AG09309 (cell line): ENCODE measurements at regions not wholly inside any gene's neighbourhood (a gene's known extent, or its start where the extent isn't known, plus 50 kb on each side); places are given as distances from the start of the nearest gene placed in this dataset.
A peak's percentile ranks its signal among the peaks of the same experiment; 100 is the strongest.

Experiments used
- DNase-seq: peaks from one replicate; pipeline ENCODE4 v3.0.0-alpha.2; 2010; ENCODE audit warnings: low read depth
- H3K4me3 ChIP-seq: 2 replicates; pipeline ENCODE4 v1.5.1; 2011; ENCODE audit warnings: mild to moderate bottlenecking, low read depth, low read length, moderate library complexity; ENCODE audit not compliant: control insufficient read depth
- TF ChIP-seq, protein P1 (sequence below): IDR thresholded peaks from 2 replicates; pipeline ENCODE4 v1.5.1; 2011; ENCODE audit warnings: mild to moderate bottlenecking, low read depth, low read length, inconsistent platforms; ENCODE audit not compliant: insufficient read depth, control insufficient read depth; ENCODE audit errors: missing control alignments

DNA sequence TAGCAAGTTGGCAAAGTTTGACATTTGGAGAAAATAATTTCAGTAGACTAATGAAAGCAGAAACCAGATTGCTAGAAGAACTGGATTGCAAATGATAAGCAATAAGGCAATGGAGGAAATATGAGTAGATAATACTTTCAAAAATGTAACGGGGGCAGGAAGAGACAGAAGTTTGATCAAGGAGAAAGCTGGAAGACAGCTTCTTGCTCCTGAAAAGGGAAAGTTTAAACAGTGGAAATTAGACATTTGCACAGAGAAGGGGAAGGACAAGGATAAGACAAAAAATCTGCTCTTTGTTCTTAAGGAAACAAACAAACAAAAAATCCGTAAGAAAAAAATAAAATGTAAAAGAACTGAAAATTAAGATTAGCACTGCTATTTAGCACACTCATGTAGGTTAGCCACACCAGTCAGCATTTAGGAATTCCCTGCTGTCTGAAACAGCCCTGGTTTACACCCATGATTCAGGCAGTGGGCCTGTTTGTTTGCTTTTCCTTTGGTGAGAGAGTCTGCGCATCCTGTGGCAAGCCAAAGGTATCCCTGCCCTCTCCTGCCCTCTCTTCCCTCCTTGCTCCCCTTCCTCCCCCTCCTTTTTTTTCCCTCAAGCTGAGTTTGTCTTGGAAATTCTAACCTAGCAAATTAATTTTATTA lies 104.3 kb upstream of the CAV2 start:
- TF ChIP-seq, protein P1, sequence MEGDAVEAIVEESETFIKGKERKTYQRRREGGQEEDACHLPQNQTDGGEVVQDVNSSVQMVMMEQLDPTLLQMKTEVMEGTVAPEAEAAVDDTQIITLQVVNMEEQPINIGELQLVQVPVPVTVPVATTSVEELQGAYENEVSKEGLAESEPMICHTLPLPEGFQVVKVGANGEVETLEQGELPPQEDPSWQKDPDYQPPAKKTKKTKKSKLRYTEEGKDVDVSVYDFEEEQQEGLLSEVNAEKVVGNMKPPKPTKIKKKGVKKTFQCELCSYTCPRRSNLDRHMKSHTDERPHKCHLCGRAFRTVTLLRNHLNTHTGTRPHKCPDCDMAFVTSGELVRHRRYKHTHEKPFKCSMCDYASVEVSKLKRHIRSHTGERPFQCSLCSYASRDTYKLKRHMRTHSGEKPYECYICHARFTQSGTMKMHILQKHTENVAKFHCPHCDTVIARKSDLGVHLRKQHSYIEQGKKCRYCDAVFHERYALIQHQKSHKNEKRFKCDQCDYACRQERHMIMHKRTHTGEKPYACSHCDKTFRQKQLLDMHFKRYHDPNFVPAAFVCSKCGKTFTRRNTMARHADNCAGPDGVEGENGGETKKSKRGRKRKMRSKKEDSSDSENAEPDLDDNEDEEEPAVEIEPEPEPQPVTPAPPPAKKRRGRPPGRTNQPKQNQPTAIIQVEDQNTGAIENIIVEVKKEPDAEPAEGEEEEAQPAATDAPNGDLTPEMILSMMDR, result no peak
- no peak overlapping the region for H3K4me3 ChIP-seq
- peak; percentile 52 for DNase-seq

DNA sequence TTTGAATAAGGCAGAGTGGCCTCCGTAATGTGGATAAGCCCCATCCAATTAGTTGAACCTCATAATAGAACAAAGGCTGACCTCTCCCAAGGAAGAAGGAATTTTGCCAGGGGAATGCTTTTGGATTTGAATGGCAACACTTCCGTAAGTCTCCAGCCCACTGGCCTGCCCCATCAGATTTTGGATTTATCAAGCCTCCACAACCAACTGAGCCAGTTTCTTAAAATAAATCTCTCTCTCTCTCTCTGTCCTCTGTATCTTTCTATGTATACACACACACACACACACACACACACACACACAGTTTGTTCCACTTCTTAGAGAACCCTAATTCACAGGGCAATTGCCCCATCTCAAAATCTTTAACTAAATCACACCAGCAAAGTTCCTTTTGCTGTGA lies 100.9 kb upstream of the CAV2 start:
- TF ChIP-seq, protein P1, result no peak
- DNase-seq, result no peak
- H3K4me3 ChIP-seq, result no peak overlapping the region

DNA sequence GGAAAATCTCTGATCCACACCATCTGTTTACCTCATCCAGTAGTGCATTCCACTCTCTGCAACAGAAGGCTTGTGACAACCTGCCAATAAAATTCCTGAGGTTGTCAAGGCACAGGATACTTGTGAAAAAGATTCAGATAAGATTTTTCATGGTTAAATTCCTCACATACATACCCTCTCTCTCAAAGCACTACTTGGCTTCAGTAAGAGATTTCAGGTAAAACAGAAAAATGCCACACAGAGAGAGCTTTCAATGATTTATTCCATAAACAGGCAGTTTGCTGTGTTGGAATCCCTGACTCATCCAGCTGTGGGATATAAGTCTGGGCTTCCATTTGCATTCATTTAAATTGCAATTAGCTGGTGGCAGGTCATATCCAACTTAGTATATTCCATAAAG lies 99.7 kb upstream of the CAV2 start:
- TF ChIP-seq, protein P1, result no peak
- DNase-seq, result peak; percentile 24
- H3K4me3 ChIP-seq, result no peak overlapping the region

DNA sequence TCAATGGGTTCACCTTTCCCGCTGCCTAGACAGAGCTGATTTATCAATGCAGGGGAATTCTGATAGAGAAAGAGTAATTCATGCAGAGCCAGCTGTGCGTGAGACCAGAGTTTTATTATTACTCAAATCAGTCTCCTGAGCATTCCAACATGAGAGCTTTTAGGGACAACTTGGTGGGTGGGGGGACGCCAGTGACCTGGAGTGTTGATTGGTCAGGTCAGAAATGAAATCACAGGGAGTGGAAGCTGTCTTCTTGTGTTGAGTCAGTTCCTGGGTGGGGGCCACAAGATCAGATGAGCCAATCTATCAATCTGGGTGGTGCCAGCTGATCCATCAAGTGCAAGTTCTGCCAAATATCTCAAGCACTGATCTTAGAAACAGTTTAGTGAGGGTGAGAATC lies 99.0 kb upstream of the CAV2 start:
- no peak overlapping the region for H3K4me3 ChIP-seq
- no peak for DNase-seq
- TF ChIP-seq, protein P1, result no peak

DNA sequence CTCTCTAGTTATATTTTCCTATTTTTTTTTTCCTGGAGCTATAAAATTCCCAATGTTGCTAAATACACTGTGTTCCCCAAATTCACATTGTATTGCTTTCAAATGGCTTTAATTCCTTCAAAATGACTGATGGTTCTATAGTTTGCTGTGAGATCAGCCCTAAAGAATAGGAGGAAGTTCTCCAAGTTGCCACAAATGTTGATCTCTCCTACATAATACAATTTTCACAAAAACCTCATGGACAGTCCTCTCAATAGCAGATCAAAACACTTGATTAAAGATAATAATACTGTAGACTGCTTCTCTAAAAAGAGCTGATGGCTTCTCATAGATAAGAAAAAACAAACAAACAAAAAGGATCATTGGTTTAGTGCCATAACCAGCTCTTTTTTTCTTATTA lies 97.8 kb upstream of the CAV2 start:
- no peak for DNase-seq
- TF ChIP-seq, protein P1, result no peak
- H3K4me3 ChIP-seq, result no peak overlapping the region

DNA sequence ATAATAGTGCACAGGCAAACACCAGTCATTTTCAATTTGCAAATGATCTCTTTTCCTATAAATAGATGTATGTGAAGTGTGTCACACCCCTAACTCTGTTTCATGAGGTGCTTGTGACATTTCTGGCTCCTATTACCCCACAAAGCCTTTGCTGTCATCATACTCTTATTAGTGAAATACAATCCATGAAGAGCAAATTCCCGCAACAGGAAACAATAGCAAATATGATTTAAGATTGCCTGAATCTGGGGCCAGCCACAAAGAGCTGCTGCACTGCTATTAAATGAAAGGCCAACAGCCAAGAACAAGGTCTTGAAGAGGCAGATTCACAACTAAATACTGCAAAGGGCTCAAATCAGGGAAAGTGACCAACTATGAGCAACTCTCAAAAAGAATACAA lies 96.3 kb upstream of the CAV2 start:
- DNase-seq, result peak; percentile 80
- TF ChIP-seq, protein P1, result no peak

More for the DNA sequence above, 96.3 kb upstream of the CAV2 start:
- no peak overlapping the region for H3K4me3 ChIP-seq
